ENCODE measurements at regions not wholly inside any gene's neighbourhood (a gene's known extent, or its start where the extent isn't known, plus 50 kb on each side); places are given as distances from the start of the nearest gene placed in this dataset.

DNA sequence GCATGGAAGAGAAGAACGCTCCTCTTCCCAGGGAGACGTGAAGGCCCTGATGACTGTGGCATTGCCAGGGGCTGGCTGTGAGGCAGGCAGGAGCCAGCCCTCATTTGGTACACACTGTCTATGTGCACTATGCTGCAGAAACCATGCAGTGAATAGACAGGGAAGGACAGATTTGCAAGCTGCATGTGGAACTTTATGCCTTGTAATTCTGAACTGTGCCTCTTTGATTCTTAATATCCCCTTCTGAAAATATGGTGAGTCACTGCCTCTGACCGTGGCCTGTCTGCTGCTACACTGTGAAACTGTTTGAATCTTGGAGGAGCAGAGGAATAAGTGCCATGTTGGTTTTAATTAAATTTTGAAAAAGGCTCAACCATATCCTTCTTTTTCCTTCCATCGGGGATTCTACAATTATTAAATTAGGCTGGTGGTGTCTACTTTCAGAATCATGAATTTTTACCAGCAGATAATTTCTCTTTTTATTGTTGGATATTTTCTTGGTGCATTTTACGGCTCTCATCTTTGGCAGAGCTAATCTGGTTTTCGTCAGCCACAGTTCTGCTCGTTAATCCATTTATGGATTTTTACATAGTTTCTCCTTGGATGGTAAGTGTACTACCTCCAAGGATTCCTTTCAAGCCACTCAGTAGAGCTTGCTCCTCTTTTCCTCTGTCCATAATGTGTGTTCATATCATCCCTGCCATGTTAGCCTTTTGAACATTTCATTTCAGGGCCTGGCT lies 301.0 kb upstream of the SLC35B3 start:
- DNase-seq (ENCODE audit: extremely low read depth, low read depth) = no peak
- H3K4me3 ChIP-seq (replicated peaks; ENCODE audit: low read depth, low read length) = no peak overlapping the region
- TF ChIP-seq, protein P1, sequence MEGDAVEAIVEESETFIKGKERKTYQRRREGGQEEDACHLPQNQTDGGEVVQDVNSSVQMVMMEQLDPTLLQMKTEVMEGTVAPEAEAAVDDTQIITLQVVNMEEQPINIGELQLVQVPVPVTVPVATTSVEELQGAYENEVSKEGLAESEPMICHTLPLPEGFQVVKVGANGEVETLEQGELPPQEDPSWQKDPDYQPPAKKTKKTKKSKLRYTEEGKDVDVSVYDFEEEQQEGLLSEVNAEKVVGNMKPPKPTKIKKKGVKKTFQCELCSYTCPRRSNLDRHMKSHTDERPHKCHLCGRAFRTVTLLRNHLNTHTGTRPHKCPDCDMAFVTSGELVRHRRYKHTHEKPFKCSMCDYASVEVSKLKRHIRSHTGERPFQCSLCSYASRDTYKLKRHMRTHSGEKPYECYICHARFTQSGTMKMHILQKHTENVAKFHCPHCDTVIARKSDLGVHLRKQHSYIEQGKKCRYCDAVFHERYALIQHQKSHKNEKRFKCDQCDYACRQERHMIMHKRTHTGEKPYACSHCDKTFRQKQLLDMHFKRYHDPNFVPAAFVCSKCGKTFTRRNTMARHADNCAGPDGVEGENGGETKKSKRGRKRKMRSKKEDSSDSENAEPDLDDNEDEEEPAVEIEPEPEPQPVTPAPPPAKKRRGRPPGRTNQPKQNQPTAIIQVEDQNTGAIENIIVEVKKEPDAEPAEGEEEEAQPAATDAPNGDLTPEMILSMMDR (IDR thresholded peaks at IDR 0.05; ENCODE audit: low read depth, low read length, missing control alignments) = no peak

DNA sequence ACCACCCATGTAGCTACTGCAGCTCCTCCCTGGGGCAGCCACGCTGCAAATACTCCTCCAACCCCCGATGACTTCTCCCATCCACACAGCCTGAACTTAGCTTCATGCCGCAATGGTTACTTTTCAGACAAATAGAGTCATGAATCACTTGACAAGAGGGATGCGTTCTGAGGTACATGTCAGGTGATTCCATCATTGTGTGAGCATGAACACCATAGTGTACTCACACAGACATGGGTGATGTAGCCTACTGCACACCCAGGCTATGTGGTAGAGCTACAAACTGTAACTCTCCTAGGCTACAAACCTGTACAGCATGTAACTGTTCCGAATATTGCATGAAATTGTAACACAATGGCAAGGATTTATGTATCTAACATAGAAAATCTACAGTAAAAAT lies 298.5 kb upstream of the SLC35B3 start:
- TF ChIP-seq, protein P1 (IDR thresholded peaks at IDR 0.05; ENCODE audit: low read depth, low read length, missing control alignments) = no peak
- no peak overlapping the region for H3K4me3 ChIP-seq (replicated peaks; ENCODE audit: low read depth, low read length)

DNA sequence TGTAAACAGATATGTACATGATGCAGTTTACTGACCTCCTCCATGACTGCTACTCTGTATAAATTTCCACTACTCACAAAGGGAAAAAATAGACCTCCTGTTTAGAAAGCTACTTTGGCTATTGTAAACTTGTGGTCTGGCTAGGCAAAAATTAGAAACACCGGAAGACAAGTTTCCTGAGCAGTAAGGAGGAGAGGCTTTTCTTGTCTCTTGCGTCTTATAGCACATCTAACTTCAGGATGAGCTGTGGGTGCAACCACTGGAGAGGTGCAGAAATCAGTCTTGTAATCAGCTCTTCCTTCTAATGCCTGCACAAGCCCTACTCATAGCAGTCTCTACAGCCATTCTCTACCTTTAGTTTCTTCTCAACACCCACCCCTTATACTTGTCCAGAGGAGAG lies 296.5 kb upstream of the SLC35B3 start:
- no peak overlapping the region for H3K4me3 ChIP-seq (replicated peaks; ENCODE audit: low read depth, low read length)
- TF ChIP-seq, protein P1 (IDR thresholded peaks at IDR 0.05; ENCODE audit: low read depth, low read length, missing control alignments) = no peak
- DNase-seq (ENCODE audit: extremely low read depth, low read depth) = no peak

More for the DNA sequence above, 298.5 kb upstream of the SLC35B3 start:
- DNase-seq (ENCODE audit: extremely low read depth, low read depth) = no peak

DNA sequence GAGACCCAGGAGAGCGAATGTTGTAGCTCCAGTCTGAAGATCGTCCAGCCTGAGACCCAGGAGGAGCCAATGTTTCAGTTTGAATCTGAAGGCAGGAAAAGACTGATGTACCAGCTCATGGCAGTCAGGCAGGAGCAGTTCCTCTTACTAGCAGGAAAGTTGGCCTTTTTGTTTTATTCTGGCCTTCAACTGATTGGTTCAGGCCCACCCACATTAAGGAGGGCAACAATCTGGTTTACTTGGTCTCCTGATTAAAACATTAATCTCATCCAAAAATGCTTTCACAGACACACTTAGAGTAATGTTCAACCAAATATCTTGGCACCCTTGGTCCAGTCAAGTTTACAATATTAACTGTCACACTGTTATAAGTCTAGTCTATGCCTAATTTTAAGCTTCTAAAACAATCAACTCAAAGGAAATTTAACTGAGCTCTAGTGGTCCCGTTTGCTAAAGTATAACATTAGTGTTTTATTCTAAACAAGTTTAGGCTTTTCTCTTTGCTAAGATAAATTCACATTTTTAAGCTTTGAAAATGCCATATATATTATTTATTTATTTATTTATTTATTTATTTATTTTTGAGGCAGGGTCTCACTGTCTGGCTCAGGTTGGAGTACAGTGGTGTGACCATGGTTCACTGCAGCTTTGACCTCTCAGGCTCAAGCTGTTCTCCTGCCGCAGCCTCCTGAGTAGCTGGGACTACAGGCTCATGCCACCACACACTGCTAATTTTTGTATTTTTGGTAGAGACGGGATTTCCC lies 275.5 kb upstream of the SLC35B3 start:
- no peak for DNase-seq (ENCODE audit: extremely low read depth, low read depth)
- TF ChIP-seq, protein P1 (IDR thresholded peaks at IDR 0.05; ENCODE audit: low read depth, low read length, missing control alignments) = no peak
- no peak overlapping the region for H3K4me3 ChIP-seq (replicated peaks; ENCODE audit: low read depth, low read length)

DNA sequence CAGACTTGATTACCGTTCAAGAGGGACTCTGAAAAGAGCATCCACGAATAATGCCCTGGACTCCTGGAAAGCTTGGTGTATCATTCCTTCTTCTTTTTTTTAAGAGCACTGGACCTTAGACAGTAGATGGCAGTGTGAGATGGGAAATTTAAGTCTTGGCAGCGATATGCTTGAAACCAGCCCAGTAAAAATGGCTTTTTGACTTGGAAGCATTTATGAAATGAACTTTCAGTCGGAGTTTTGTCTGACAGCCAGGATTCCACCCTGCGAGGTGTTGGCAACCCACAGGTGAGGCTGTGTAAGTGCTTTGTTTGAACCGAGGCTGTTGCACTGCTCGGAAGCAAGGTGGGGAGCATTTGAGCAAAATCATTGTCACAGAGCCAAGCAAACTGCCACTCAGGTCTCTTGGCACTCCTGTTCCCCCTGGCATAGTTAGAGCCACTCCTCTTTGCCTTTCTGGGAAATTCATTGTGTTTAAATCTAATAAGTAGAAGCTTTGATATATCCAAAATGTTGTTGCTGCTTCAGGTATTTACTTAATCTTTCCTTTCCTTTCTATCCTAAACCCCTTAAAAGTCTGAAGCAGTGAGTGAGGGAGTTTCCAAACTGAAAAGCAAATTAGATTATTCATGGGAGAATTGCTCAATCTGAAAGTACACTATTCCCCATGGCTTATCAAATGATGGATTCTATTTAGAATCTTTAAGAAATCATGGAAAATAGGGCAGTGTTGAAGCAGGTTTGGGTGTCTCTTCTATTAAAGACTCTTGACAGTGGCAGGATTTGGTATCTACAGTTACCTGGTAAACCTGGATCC lies 272.8 kb upstream of the SLC35B3 start:
- TF ChIP-seq, protein P1 (IDR thresholded peaks at IDR 0.05; ENCODE audit: low read depth, low read length, missing control alignments) = peak; percentile 25
- no peak overlapping the region for H3K4me3 ChIP-seq (replicated peaks; ENCODE audit: low read depth, low read length)
- DNase-seq (ENCODE audit: extremely low read depth, low read depth) = peak; percentile 4

DNA sequence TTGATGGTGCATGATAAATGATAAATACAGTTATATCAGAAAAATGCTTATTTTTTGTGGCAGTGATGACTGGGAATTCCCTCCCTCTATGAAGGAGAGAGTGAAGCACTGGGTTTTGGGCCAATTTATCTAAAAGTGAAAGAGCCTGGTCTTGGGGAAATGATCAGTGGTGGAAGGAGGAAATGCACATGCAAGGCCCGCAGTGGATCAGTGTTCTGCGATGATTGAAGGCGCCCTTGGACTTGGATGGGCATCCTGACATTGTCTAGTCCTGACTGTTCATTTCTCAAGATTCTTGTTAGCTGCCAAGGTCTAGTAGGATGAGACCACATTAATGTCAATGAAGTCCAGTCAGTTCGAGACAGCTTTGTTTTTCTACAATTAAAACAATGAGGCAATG lies 272.0 kb upstream of the SLC35B3 start:
- TF ChIP-seq, protein P1 (IDR thresholded peaks at IDR 0.05; ENCODE audit: low read depth, low read length, missing control alignments) = no peak
- H3K4me3 ChIP-seq (replicated peaks; ENCODE audit: low read depth, low read length) = no peak overlapping the region

More for the DNA sequence above, 272.0 kb upstream of the SLC35B3 start:
- no peak for DNase-seq (ENCODE audit: extremely low read depth, low read depth)
